DMS53 (cell line): ENCODE measurements at regions not wholly inside any gene's neighbourhood (a gene's known extent, or its start where the extent isn't known, plus 50 kb on each side); places are given as distances from the start of the nearest gene placed in this dataset.

Experiments
- DNase-seq: peaks from one replicate; lab custom pipeline; 2025; lab: John Stamatoyannopoulos, UW

GRCh38 chr11:112715056-112715455, 246.2 kb upstream of the NCAM1 start:
- no peak for DNase-seq

GRCh38 chr11:112718483-112718882, 242.7 kb upstream of the NCAM1 start:
- DNase-seq: no peak

- DNase-seq: peak; percentile 27
Observed at GRCh38 chr11:112719736-112720525, 241.3 kb upstream of the NCAM1 start.

GRCh38 chr11:112722148-112722547, 239.1 kb upstream of the NCAM1 start:
- no peak for DNase-seq

- DNase-seq: no peak
Observed at GRCh38 chr11:112722876-112723275, 238.3 kb upstream of the NCAM1 start.

GRCh38 chr11:112723676-112724495, 237.3 kb upstream of the NCAM1 start:
- no peak for DNase-seq

GRCh38 chr11:112724496-112724790, 236.8 kb upstream of the NCAM1 start:
- DNase-seq: peak; percentile 9

GRCh38 chr11:112725636-112726035, 235.6 kb upstream of the NCAM1 start:
- DNase-seq: no peak

GRCh38 chr11:112727341-112727841, 233.8 kb upstream of the NCAM1 start:
- no peak for DNase-seq

- no peak for DNase-seq
Observed at GRCh38 chr11:112728288-112728687, 232.9 kb upstream of the NCAM1 start.

- DNase-seq: no peak
Observed at GRCh38 chr11:112728716-112729115, 232.5 kb upstream of the NCAM1 start.

GRCh38 chr11:112730591-112730990, 230.6 kb upstream of the NCAM1 start:
- no peak for DNase-seq

- no peak for DNase-seq
Observed at GRCh38 chr11:112731538-112731937, 229.7 kb upstream of the NCAM1 start.

GRCh38 chr11:112732031-112732430, 229.2 kb upstream of the NCAM1 start:
- DNase-seq: no peak

GRCh38 chr11:112734207-112734606, 227.0 kb upstream of the NCAM1 start:
- peak; percentile 16 for DNase-seq

- no peak for DNase-seq
Observed at GRCh38 chr11:112735470-112735869, 225.8 kb upstream of the NCAM1 start.

- no peak for DNase-seq
Observed at GRCh38 chr11:112744041-112744440, 217.2 kb upstream of the NCAM1 start.

GRCh38 chr11:112745973-112746372, 215.2 kb upstream of the NCAM1 start:
- DNase-seq: peak; percentile 27

GRCh38 chr11:112748252-112748651, 213.0 kb upstream of the NCAM1 start:
- DNase-seq: no peak

GRCh38 chr11:112748713-112749543, 212.3 kb upstream of the NCAM1 start:
- no peak for DNase-seq

GRCh38 chr11:112751329-112751728, 209.9 kb upstream of the NCAM1 start:
- DNase-seq: no peak

- no peak for DNase-seq
Observed at GRCh38 chr11:112751772-112752171, 209.4 kb upstream of the NCAM1 start.
